Head of caudate nucleus (tissue), 42 donors: ENCODE measurements at regions not wholly inside any gene's neighbourhood (a gene's known extent, or its start where the extent isn't known, plus 50 kb on each side); places are given as distances from the start of the nearest gene placed in this dataset.
A peak's percentile ranks its signal among the peaks of the same experiment; 100 is the strongest.

Experiments
- DNase-seq, 42 donors: peaks; one replicate each; pipeline versions ENCODE4 v3.0.0 to v3.0.0-alpha.2; 2020 to 2021; ENCODE audit warnings: mixed read lengths in 7 of 42
- intact Hi-C: fragments of 100-400 bp; cut with DNase I; formaldehyde crosslinking; loops from one replicate; pipeline ENCODE4 v1.15.0; 2022

GRCh38 chr2:67783026-67783425 is 279.8 kb downstream of the C1D start:
- intact Hi-C loops = no loop called here
- DNase-seq = no peak

GRCh38 chr2:67790622-67791021 is 272.2 kb downstream of the C1D start:
- DNase-seq = no peak
- intact Hi-C loops = no loop called here

GRCh38 chr2:67792191-67792590 is 270.6 kb downstream of the C1D start:
- no peak for DNase-seq

GRCh38 chr2:67792681-67793091 is 270.1 kb downstream of the C1D start:
- intact Hi-C loops = no loop called here
- DNase-seq = no peak

More at GRCh38 chr2:67792191-67792590, 270.6 kb downstream of the C1D start:
- intact Hi-C loops = no loop called here

GRCh38 chr2:67797801-67798540 is 264.8 kb downstream of the C1D start:
- intact Hi-C loops = no loop called here
- DNase-seq = no peak

GRCh38 chr2:67798541-67799160 is 264.2 kb downstream of the C1D start:
- intact Hi-C loops = no loop called here
- DNase-seq = no peak

- intact Hi-C loops = no loop called here
- no peak for DNase-seq
These were observed 262.9 kb downstream of the C1D start for GRCh38 chr2:67799886-67800285.

- intact Hi-C loops = no loop called here
- no peak for DNase-seq
These were observed 260.5 kb downstream of the C1D start for GRCh38 chr2:67802291-67802690.

GRCh38 chr2:67802824-67803223 is 260.0 kb downstream of the C1D start:
- intact Hi-C loops = no loop called here
- DNase-seq = no peak

- no peak for DNase-seq
- intact Hi-C loops = no loop called here
These were observed 256.0 kb downstream of the C1D start for GRCh38 chr2:67806816-67807215.

- intact Hi-C loops = no loop called here
These were observed 254.7 kb downstream of the C1D start for GRCh38 chr2:67808112-67808511.

GRCh38 chr2:67812682-67813081 is 250.1 kb downstream of the C1D start:
- DNase-seq = no peak
- intact Hi-C loops = no loop called here

More at GRCh38 chr2:67808112-67808511, 254.7 kb downstream of the C1D start:
- DNase-seq = no peak

- no peak for DNase-seq
These were observed 239.1 kb downstream of the C1D start for GRCh38 chr2:67823726-67824125.

GRCh38 chr2:67824186-67824585 is 238.6 kb downstream of the C1D start:
- intact Hi-C loops = no loop called here
- DNase-seq = no peak

More at GRCh38 chr2:67823726-67824125, 239.1 kb downstream of the C1D start:
- intact Hi-C loops = no loop called here

GRCh38 chr2:67825476-67825875 is 237.3 kb downstream of the C1D start:
- no peak for DNase-seq
- intact Hi-C loops = no loop called here

GRCh38 chr2:67828066-67828465 is 234.7 kb downstream of the C1D start:
- intact Hi-C loops = no loop called here
- DNase-seq = no peak

- intact Hi-C loops = no loop called here
- no peak for DNase-seq
These were observed 233.3 kb downstream of the C1D start for GRCh38 chr2:67829470-67829869.

- intact Hi-C loops = no loop called here
- DNase-seq = peak in 1 of 42 donors; percentile 23
These were observed 229.2 kb downstream of the C1D start for GRCh38 chr2:67833632-67834031.

GRCh38 chr2:67834482-67834881 is 228.3 kb downstream of the C1D start:
- intact Hi-C loops = no loop called here
- peak in 1 of 42 donors; percentile 30 for DNase-seq

GRCh38 chr2:67835266-67835665 is 227.5 kb downstream of the C1D start:
- no peak for DNase-seq
- intact Hi-C loops = no loop called here

- intact Hi-C loops = no loop called here
- no peak for DNase-seq
These were observed 225.9 kb downstream of the C1D start for GRCh38 chr2:67836866-67837265.
